HT1080 (cell line): ENCODE measurements at regions not wholly inside any gene's neighbourhood (a gene's known extent, or its start where the extent isn't known, plus 50 kb on each side); places are given as distances from the start of the nearest gene placed in this dataset. TPM values are rescaled to one million over a fixed set of nuclear protein-coding genes. Genes with fewer than 3 reads are reported as not detected.

Experiments
- DNase-seq: peaks from one replicate; pipeline ENCODE4 v3.0.0-alpha.2; 2015; ENCODE audit warnings: low read depth
- small RNA-seq: library from RNA; depleted of rRNA; stranded (forward); fragments of <200 nt; gene quantifications from one replicate; pipeline ENCODE3, GENCODE V24; 2014

DNA sequence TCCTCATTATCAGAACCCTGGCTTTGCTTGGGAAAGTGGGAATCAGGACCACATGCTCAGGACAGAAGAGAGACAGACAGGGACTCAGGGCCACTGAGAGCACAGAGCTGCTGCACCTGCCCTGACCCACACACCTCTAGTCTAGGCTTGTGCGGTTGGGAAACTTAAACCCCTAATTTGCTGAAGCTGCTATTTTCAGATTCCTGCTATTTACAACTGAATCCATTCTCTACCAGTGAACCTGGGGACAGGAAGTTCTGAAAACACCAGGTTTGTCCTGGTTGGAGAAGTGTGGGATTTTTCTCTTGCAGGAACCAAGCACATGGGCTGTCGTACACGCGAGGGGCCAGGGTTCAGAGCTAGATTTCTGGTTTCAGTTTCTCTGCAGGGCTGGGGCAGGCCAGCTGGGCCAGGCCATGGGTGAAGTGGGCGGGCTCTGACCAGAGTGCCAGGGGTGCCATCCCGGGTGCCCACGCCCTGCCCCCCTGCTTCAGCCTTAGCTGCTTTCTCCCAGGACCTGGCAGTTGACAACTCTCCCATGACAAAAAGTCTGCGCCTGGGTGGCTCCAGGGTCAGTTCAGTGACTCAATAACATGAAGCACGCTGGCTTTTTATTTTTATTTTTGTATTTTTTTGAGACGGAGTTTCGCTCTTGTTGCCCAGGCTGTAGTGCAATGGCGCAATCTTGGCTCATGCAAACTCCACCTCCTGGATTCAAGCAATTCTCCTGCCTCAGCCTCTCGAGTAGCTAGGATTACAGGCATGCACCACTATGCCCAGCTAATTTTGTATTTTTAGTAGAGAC, 51.3 kb upstream of the SLC1A4 start:
- no peak for DNase-seq

DNA sequence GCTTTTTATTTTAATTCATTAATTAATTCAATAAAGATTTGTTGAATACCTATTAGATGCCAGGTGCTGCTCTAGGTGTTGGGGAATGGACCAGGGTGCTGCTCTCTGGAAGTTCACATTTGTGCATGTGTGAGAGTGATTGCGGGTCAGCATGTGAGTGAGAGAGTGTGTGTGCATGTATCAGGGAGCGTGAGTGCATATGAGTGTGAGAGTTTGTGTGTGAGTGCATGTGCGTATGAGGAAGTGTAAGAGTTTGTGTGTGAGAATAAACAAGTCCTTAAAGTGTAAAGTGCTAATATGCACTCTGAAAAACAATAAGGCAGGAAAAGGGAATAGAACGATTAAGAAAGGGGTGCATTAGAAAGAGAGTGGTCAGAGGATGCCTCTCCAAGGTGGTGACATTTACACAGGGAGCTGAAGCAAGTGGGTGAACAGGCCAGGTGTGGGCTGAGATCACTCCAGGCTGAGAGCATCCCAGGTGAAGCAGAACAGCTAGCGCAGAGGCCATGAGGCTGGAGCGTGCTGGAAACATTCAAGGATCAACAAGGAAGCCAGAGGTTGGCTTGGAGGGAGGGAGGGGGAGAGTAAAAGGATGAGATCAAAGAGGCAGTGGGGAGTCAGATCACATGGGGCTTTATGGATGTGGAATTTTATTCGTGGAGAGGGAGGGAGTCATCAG, 50.5 kb upstream of the SLC1A4 start:
- no peak for DNase-seq

DNA sequence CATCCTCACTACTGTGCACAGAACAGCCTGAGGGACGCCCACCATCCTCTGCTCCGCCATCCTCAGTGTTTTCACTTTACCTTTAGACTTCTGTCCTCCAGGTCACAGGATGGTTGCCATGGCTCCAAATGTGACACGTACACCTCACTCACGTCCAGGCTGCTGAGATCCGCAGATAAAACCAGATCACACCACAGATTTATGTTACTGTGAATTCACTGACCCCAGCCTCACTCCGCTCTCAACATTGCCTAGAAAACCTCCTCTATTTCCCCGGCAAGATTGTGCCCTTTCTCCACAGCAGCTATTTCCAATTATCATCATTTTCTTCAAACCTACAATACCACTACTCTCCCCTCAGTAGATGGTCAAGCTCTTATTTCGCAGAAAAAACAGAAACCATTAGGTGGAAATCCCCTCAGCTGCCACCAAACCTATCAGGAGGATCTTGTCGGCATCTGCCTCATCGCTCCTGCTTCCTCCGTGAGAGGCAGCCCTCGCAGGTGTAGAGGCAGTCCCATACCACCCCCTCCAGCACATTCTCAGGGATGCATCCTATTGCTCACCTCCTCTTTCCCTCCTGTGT, 49.8 kb upstream of the SLC1A4 start:
- DNase-seq = no peak

Small RNA genes lying in the stretch of these regions (small RNA-seq; reads per million reads assigned to genes)
- gene RF00019 = not detected
- not detected for gene RN7SL211P
- not detected for gene RN7SL341P
